GM10248 (cell line): ENCODE measurements at regions not wholly inside any gene's neighbourhood (a gene's known extent, or its start where the extent isn't known, plus 50 kb on each side); places are given as distances from the start of the nearest gene placed in this dataset.
"Not testable (repeated sequence)": the region's sequence is repeated elsewhere in the genome, so short reads cannot be mapped to it uniquely, and the experiment has no call there.

Experiments
- CTCF ChIA-PET: fragments of 300-600 bp; sonication (Branson Sonifier 250); formaldehyde crosslinking; extraction: SDS; loops from one replicate; lab custom pipeline; 2021; ENCODE audit warnings: antibody characterized with exemption; lab: Yijun Ruan, JAX
- POLR2A ChIA-PET: fragments of 350-650 bp; sonication (Branson Sonifier 250); formaldehyde crosslinking; extraction: SDS; loops from one replicate; lab custom pipeline; 2020; ENCODE audit warnings: antibody characterized with exemption; lab: Yijun Ruan, JAX
- DNase-seq: peaks from one replicate; pipeline ENCODE4 v3.0.0; 2012; ENCODE audit errors: extremely low spot score
- TF ChIP-seq, protein P1 (sequence below): IDR thresholded peaks from 2 replicates; pipeline ENCODE4 v1.5.1; 2012; ENCODE audit warnings: mild to moderate bottlenecking, low read depth; ENCODE audit errors: extremely low read depth, missing control alignments, control extremely low read depth

DNA sequence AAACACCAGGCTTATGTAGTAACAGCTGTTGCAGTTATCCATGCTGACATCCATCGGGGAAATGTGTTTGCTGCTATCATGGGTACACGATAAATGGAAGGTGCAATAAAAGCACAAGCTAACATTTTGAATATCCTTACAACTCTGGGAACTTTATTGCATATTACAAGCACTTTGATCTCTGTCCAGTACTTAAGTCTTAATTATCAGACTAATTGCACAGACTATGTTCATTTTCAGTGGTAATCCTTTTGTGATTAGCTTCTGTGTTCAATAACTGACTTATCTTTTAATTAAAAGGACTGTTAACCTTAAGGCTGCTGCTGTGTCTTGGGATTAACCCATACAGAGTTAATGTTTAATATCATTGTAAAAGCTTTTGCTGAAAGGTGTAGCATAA, 101.4 kb upstream of the ATP5MC3 start:
- POLR2A ChIA-PET: no interaction called here
- CTCF ChIA-PET: interaction anchor here (0.7 to 2.4 kb wide), 8 partner anchors 9 to 511 kb away, joined by 3 to 10 read pairs (median 4); no protein-coding TSS in a partner anchor
- DNase-seq: no peak
- TF ChIP-seq, protein P1, sequence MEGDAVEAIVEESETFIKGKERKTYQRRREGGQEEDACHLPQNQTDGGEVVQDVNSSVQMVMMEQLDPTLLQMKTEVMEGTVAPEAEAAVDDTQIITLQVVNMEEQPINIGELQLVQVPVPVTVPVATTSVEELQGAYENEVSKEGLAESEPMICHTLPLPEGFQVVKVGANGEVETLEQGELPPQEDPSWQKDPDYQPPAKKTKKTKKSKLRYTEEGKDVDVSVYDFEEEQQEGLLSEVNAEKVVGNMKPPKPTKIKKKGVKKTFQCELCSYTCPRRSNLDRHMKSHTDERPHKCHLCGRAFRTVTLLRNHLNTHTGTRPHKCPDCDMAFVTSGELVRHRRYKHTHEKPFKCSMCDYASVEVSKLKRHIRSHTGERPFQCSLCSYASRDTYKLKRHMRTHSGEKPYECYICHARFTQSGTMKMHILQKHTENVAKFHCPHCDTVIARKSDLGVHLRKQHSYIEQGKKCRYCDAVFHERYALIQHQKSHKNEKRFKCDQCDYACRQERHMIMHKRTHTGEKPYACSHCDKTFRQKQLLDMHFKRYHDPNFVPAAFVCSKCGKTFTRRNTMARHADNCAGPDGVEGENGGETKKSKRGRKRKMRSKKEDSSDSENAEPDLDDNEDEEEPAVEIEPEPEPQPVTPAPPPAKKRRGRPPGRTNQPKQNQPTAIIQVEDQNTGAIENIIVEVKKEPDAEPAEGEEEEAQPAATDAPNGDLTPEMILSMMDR: no peak

GRCh38 chr2:175282300-175282699, 100.8 kb upstream of the ATP5MC3 start:
- ChIA-PET POLR2A (no interaction called here), CTCF (interaction anchor here (0.7 to 2.4 kb wide), 5 partner anchors 10 to 510 kb away, joined by 3 to 10 read pairs (median 4); no protein-coding TSS in a partner anchor)
- peak; percentile 34 for DNase-seq
- TF ChIP-seq, protein P1: peak; percentile 17

DNA sequence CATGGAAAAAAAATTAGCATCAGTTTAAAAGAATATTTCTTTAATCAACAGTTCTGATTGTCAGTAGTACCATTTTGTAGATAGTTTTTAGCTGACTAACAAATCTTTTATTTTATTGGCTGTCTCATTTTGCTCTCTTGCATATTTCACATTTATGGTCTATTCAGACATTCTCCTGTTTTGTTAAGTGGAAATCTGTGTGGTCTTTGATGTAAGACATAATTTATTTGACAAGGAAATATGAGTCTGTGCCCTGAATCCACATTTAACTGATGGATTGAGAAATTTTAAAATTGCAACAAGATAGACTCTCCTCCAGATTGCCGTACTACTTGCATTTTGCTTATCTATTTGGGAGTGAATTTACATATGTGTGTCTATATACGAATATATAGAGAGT, 96.3 kb upstream of the ATP5MC3 start:
- CTCF ChIA-PET: interaction anchor here (1.0 to 1.8 kb wide), 4 partner anchors 26 to 528 kb away, joined by 3 to 5 read pairs (median 4); no protein-coding TSS in a partner anchor
- POLR2A ChIA-PET: no interaction called here
- no peak for DNase-seq
- TF ChIP-seq, protein P1: no peak

DNA sequence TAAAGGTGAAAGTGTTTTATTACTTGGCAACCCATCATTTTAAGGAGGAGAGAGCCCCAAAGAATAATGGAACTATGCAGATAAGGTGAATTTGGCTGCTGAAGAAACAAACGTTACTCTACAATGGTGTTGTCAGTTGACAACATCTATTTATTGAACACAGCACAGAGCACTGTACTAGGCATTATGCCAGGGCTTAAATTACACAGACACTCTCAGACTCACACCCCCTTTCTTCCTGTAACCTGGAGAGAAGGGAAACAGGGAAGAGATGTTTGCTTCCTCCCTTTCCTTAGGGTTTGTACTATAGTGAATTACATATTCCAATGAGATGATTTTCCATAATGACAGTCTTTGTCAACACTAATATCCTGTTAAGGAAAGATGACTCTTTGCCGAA, 94.0 kb upstream of the ATP5MC3 start:
- TF ChIP-seq, protein P1: no peak
- ChIA-PET CTCF (no interaction called here), POLR2A (no interaction called here)
- no peak for DNase-seq

DNA sequence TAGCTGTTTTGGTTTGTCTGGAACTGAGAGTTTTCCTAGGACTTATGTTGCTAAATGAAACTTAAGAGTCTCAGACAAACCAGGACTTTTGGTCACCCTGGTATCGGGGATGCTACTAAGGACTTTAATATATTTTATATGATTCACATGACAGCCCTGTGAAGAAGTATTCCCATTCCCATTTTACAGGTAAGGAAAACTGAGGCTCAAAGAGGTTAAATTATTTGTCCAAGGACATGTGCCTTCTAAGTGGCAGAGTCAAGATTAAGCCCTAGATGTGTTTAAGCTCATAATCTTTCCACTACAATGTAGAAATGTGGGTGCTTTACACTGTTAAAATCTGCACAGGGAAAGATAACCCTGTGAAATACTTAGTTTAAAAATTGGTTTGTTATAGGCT, 77.7 kb upstream of the ATP5MC3 start:
- DNase-seq: no peak
- ChIA-PET POLR2A (no interaction called here), CTCF (interaction anchor here (2.4 to 3.5 kb wide), 2 partner anchors 8 to 14 kb away, joined by 5 to 15 read pairs; no protein-coding TSS in a partner anchor)
- TF ChIP-seq, protein P1: no peak

- ChIA-PET POLR2A (no interaction called here), CTCF (interaction anchor here (1.5 to 1.6 kb wide), 3 partner anchors 7 to 433 kb away, joined by 3 read pairs; no protein-coding TSS in a partner anchor)
- no peak for DNase-seq
- TF ChIP-seq, protein P1: no peak
Measured at GRCh38 chr2:175256806-175257585, 75.5 kb upstream of the ATP5MC3 start.

GRCh38 chr2:175256391-175256790, 74.9 kb upstream of the ATP5MC3 start:
- DNase-seq, POLR2A ChIA-PET: not testable (repeated sequence)
- CTCF ChIA-PET: interaction anchor here (1.5 to 1.6 kb wide), 3 partner anchors 8 to 434 kb away, joined by 3 read pairs; no protein-coding TSS in a partner anchor
